Neural cell (in vitro differentiated cells): ENCODE measurements at regions not wholly inside any gene's neighbourhood (a gene's known extent, or its start where the extent isn't known, plus 50 kb on each side); places are given as distances from the start of the nearest gene placed in this dataset.

ENCODE experiments used
- H2AFZ ChIP-seq: fragments of 200-600, 300-800 bp; sonication (generic), shearing (Covaris generic); 2 replicates; pipeline ENCODE4 v1.6.0; 2014; ENCODE audit warnings: low read depth, mild to moderate bottlenecking, antibody characterized with exemption, low read length, moderate library complexity
- H3F3A ChIP-seq: fragments of 200-600 bp; shearing (Covaris generic); 2 replicates; pipeline ENCODE4 v1.6.1; 2016; ENCODE audit warnings: mild to moderate bottlenecking, moderate library complexity, mixed read lengths, antibody characterized with exemption, low read length; ENCODE audit not compliant: insufficient read depth, poor library complexity, severe bottlenecking
- H3K27ac ChIP-seq: fragments of 200-600, 300-800 bp; sonication (generic), shearing (Covaris generic); 2 replicates; pipeline ENCODE4 v1.5.1; 2014; ENCODE audit warnings: mild to moderate bottlenecking, low read length, moderate library complexity
- H3K27me3 ChIP-seq: fragments of 300-800, 200-600 bp; sonication (generic), shearing (Covaris generic); 2 replicates; pipeline ENCODE4 v1.6.0; 2014; ENCODE audit warnings: mild to moderate bottlenecking, low read depth, low read length, moderate library complexity; ENCODE audit not compliant: insufficient read depth
- H3K36me3 ChIP-seq: fragments of 300-800, 200-600 bp; sonication (generic), shearing (Covaris generic); 2 replicates; pipeline ENCODE4 v1.5.1; 2014; ENCODE audit warnings: mild to moderate bottlenecking, antibody characterized with exemption, low read length, moderate library complexity; ENCODE audit not compliant: insufficient read depth
- H3K4me2 ChIP-seq: fragments of 300-800, 200-600 bp; sonication (generic), shearing (Covaris generic); 2 replicates; pipeline ENCODE4 v1.6.0; 2014; ENCODE audit warnings: mild to moderate bottlenecking, low read length
- H3K4me3 ChIP-seq: fragments of 300-800, 200-600 bp; sonication (generic), shearing (Covaris generic); 2 replicates; pipeline ENCODE4 v1.5.1; 2014; ENCODE audit warnings: mild to moderate bottlenecking, low read length, moderate library complexity
- H3K79me2 ChIP-seq: fragments of 200-600 bp; shearing (Covaris generic); replicated peaks from 2 replicates; pipeline ENCODE4 v1.6.0; 2014; ENCODE audit warnings: mild to moderate bottlenecking, low read length, moderate library complexity; ENCODE audit not compliant: insufficient read depth
- H3K9ac ChIP-seq: fragments of 300-800, 200-600 bp; sonication (generic), shearing (Covaris generic); 2 replicates; pipeline ENCODE4 v1.6.1; 2016; ENCODE audit warnings: mild to moderate bottlenecking, low read length, mixed read lengths
- H3K9me2 ChIP-seq: fragments of 200-600 bp; shearing (Covaris generic); 2 replicates; pipeline ENCODE4 v1.6.1; 2016; ENCODE audit warnings: mild to moderate bottlenecking, low read length, mixed read lengths; ENCODE audit not compliant: insufficient read depth
- H3K9me3 ChIP-seq: fragments of 200-600, 300-800 bp; sonication (generic), shearing (Covaris generic); 2 replicates; pipeline ENCODE4 v1.6.1; 2016; ENCODE audit warnings: mild to moderate bottlenecking, mixed run types, low read length, moderate library complexity, mixed read lengths
- H4K20me1 ChIP-seq: fragments of 200-600 bp; shearing (Covaris generic); 2 replicates; pipeline ENCODE4 v1.6.1; 2016; ENCODE audit warnings: mild to moderate bottlenecking, mixed run types; ENCODE audit not compliant: insufficient read depth
- CTCF ChIP-seq: fragments of 450-650 bp; IDR thresholded peaks from 2 replicates; pipeline ENCODE4 v1.5.1; 2014; ENCODE audit warnings: antibody characterized with exemption, mild to moderate bottlenecking, moderate library complexity; ENCODE audit not compliant: poor library complexity, severe bottlenecking
- EP300 ChIP-seq: fragments of 450-650 bp; conservative IDR thresholded peaks from 2 replicates; pipeline ENCODE4 v1.6.1; 2014; ENCODE audit warnings: antibody characterized with exemption, mild to moderate bottlenecking, moderate library complexity; ENCODE audit not compliant: poor library complexity, severe bottlenecking
- EZH2 ChIP-seq: fragments of 200-600, 300-800 bp; shearing (Covaris generic), sonication (generic); IDR thresholded peaks from 2 replicates; pipeline ENCODE4 v1.6.1; 2014; ENCODE audit warnings: antibody characterized with exemption, low read length, borderline replicate concordance, mild to moderate bottlenecking; ENCODE audit not compliant: insufficient read depth, poor library complexity, severe bottlenecking
- MXI1 ChIP-seq: fragments of 450-650 bp; conservative IDR thresholded peaks from 2 replicates; pipeline ENCODE4 v1.6.1; 2014; ENCODE audit warnings: antibody characterized with exemption, mild to moderate bottlenecking; ENCODE audit not compliant: poor library complexity, severe bottlenecking
- POLR2AphosphoS5 ChIP-seq: IDR thresholded peaks from 2 replicates; pipeline ENCODE4 v1.6.1; 2012
- RAD21 ChIP-seq: fragments of 450-650 bp; conservative IDR thresholded peaks from 2 replicates; pipeline ENCODE4 v1.6.1; 2014; ENCODE audit warnings: antibody characterized with exemption, mild to moderate bottlenecking, moderate library complexity
- REST ChIP-seq: IDR thresholded peaks from 2 replicates; pipeline ENCODE4 v1.6.1; 2012; ENCODE audit warnings: borderline replicate concordance
- SMC3 ChIP-seq: fragments of 450-650 bp; conservative IDR thresholded peaks from 2 replicates; pipeline ENCODE4 v1.6.1; 2014; ENCODE audit warnings: antibody characterized with exemption, mild to moderate bottlenecking, moderate library complexity; ENCODE audit not compliant: poor library complexity
- TAF1 ChIP-seq: IDR thresholded peaks from 2 replicates; pipeline ENCODE4 v1.6.1; 2012; ENCODE audit warnings: low read depth

GRCh38 chr2:41142478-41142877, 690.6 kb upstream of the SLC8A1 start:
- Histone ChIP-seq H4K20me1 (no peaks in the 10 kb centered on the region), H3K4me3 (no peak overlapping the region), H3K27ac (no peak overlapping the region), H3K9me2 (no peaks in the 10 kb centered on the region), H3K9me3 (no peaks in the 10 kb centered on the region), H3K79me2 (no peaks in the 10 kb centered on the region), H2AFZ (no peak overlapping the region), H3K27me3 (no peaks in the 10 kb centered on the region), H3K4me2 (no peak overlapping the region), H3F3A (no peaks in the 10 kb centered on the region), H3K36me3 (no peaks in the 10 kb centered on the region), H3K9ac (no peak overlapping the region)
- TF ChIP-seq SMC3 (no peak), EP300 (no peak), REST (no peak), RAD21 (no peak)

GRCh38 chr2:41145066-41145465, 693.2 kb upstream of the SLC8A1 start:
- H3K4me3 ChIP-seq = no peak overlapping the region
- no peaks in the 10 kb centered on the region for H4K20me1 ChIP-seq
- H3F3A ChIP-seq = no peaks in the 10 kb centered on the region
- H3K9me2 ChIP-seq = no peaks in the 10 kb centered on the region
- no peaks in the 10 kb centered on the region for H3K9me3 ChIP-seq
- H3K9ac ChIP-seq = no peak overlapping the region
- H3K4me2 ChIP-seq = no peak overlapping the region
- H3K36me3 ChIP-seq = no peaks in the 10 kb centered on the region
- H2AFZ ChIP-seq = no peak overlapping the region
- TF ChIP-seq EZH2 (no peak), RAD21 (no peak), SMC3 (no peak), CTCF (no peak), REST (no peak), MXI1 (no peak), EP300 (no peak), POLR2AphosphoS5 (no peak), TAF1 (no peak)
- H3K79me2 ChIP-seq = no peaks in the 10 kb centered on the region
- no peak overlapping the region for H3K27ac ChIP-seq
- no peaks in the 10 kb centered on the region for H3K27me3 ChIP-seq
